ENCODE measurements at regions not wholly inside any gene's neighbourhood (a gene's known extent, or its start where the extent isn't known, plus 50 kb on each side); places are given as distances from the start of the nearest gene placed in this dataset.

- Histone ChIP-seq H3K27ac (ENCODE audit: insufficient read depth, low read length, poor library complexity, severe bottlenecking) (no peak overlapping the region), H3K4me3 (ENCODE audit: insufficient read depth, low read depth, low read length, poor library complexity, severe bottlenecking) (no peak overlapping the region), H3K4me1 (ENCODE audit: control insufficient read depth, insufficient read depth, low read length, poor library complexity, severe bottlenecking) (no peaks in the 10 kb centered on the region), H3K36me3 (ENCODE audit: control insufficient read depth, insufficient read depth, low read length) (no peaks in the 10 kb centered on the region), H3K9me3 (ENCODE audit: control insufficient read depth, low read length) (no peaks in the 10 kb centered on the region), H3K27me3 (replicated peaks; ENCODE audit: control insufficient read depth, insufficient read depth, low read length, poor library complexity, severe bottlenecking) (no peaks in the 10 kb centered on the region)
- no peak for DNase-seq
Observed at GRCh38 chr22:47571616-47572015, 809.2 kb downstream of the TBC1D22A start.

- Histone ChIP-seq H3K27me3 (replicated peaks; ENCODE audit: control insufficient read depth, insufficient read depth, low read length, poor library complexity, severe bottlenecking) (no peaks in the 10 kb centered on the region), H3K4me1 (ENCODE audit: control insufficient read depth, insufficient read depth, low read length, poor library complexity, severe bottlenecking) (no peaks in the 10 kb centered on the region), H3K9me3 (ENCODE audit: control insufficient read depth, low read length) (no peaks in the 10 kb centered on the region), H3K36me3 (ENCODE audit: control insufficient read depth, insufficient read depth, low read length) (no peaks in the 10 kb centered on the region), H3K4me3 (ENCODE audit: insufficient read depth, low read depth, low read length, poor library complexity, severe bottlenecking) (no peak overlapping the region), H3K27ac (ENCODE audit: insufficient read depth, low read length, poor library complexity, severe bottlenecking) (no peak overlapping the region)
- DNase-seq: no peak
Observed at GRCh38 chr22:47570851-47571250, 808.4 kb downstream of the TBC1D22A start.

GRCh38 chr22:47570300-47570685, 807.8 kb downstream of the TBC1D22A start:
- Histone ChIP-seq H3K4me1 (ENCODE audit: control insufficient read depth, insufficient read depth, low read length, poor library complexity, severe bottlenecking) (no peaks in the 10 kb centered on the region), H3K36me3 (ENCODE audit: control insufficient read depth, insufficient read depth, low read length) (no peaks in the 10 kb centered on the region), H3K27ac (ENCODE audit: insufficient read depth, low read length, poor library complexity, severe bottlenecking) (no peak overlapping the region), H3K9me3 (ENCODE audit: control insufficient read depth, low read length) (no peaks in the 10 kb centered on the region), H3K27me3 (replicated peaks; ENCODE audit: control insufficient read depth, insufficient read depth, low read length, poor library complexity, severe bottlenecking) (no peaks in the 10 kb centered on the region), H3K4me3 (ENCODE audit: insufficient read depth, low read depth, low read length, poor library complexity, severe bottlenecking) (no peak overlapping the region)
- DNase-seq: no peak

- no peak overlapping the region for H3K4me3 ChIP-seq (ENCODE audit: insufficient read depth, low read depth, low read length, poor library complexity, severe bottlenecking)
- H3K27ac ChIP-seq (ENCODE audit: insufficient read depth, low read length, poor library complexity, severe bottlenecking): no peak overlapping the region
- H3K27me3 ChIP-seq (replicated peaks; ENCODE audit: control insufficient read depth, insufficient read depth, low read length, poor library complexity, severe bottlenecking): no peaks in the 10 kb centered on the region
- no peaks in the 10 kb centered on the region for H3K4me1 ChIP-seq (ENCODE audit: control insufficient read depth, insufficient read depth, low read length, poor library complexity, severe bottlenecking)
- H3K9me3 ChIP-seq (ENCODE audit: control insufficient read depth, low read length): no peaks in the 10 kb centered on the region
- no peaks in the 10 kb centered on the region for H3K36me3 ChIP-seq (ENCODE audit: control insufficient read depth, insufficient read depth, low read length)
- no peak for DNase-seq
Observed at GRCh38 chr22:47569389-47570299, 807.2 kb downstream of the TBC1D22A start.

- no peaks in the 10 kb centered on the region for H3K9me3 ChIP-seq (ENCODE audit: control insufficient read depth, low read length)
- no peak overlapping the region for H3K4me3 ChIP-seq (ENCODE audit: insufficient read depth, low read depth, low read length, poor library complexity, severe bottlenecking)
- no peaks in the 10 kb centered on the region for H3K27me3 ChIP-seq (replicated peaks; ENCODE audit: control insufficient read depth, insufficient read depth, low read length, poor library complexity, severe bottlenecking)
- no peaks in the 10 kb centered on the region for H3K4me1 ChIP-seq (ENCODE audit: control insufficient read depth, insufficient read depth, low read length, poor library complexity, severe bottlenecking)
- H3K27ac ChIP-seq (ENCODE audit: insufficient read depth, low read length, poor library complexity, severe bottlenecking): no peak overlapping the region
- DNase-seq: no peak
- H3K36me3 ChIP-seq (ENCODE audit: control insufficient read depth, insufficient read depth, low read length): no peaks in the 10 kb centered on the region
Observed at GRCh38 chr22:47568700-47569099, 806.2 kb downstream of the TBC1D22A start.

- Histone ChIP-seq H3K4me3 (ENCODE audit: insufficient read depth, low read depth, low read length, poor library complexity, severe bottlenecking) (no peak overlapping the region), H3K27ac (ENCODE audit: insufficient read depth, low read length, poor library complexity, severe bottlenecking) (no peak overlapping the region), H3K27me3 (replicated peaks; ENCODE audit: control insufficient read depth, insufficient read depth, low read length, poor library complexity, severe bottlenecking) (no peaks in the 10 kb centered on the region), H3K4me1 (ENCODE audit: control insufficient read depth, insufficient read depth, low read length, poor library complexity, severe bottlenecking) (no peaks in the 10 kb centered on the region), H3K36me3 (ENCODE audit: control insufficient read depth, insufficient read depth, low read length) (no peaks in the 10 kb centered on the region), H3K9me3 (ENCODE audit: control insufficient read depth, low read length) (no peaks in the 10 kb centered on the region)
- DNase-seq: no peak
Observed at GRCh38 chr22:47567126-47568090, 805.0 kb downstream of the TBC1D22A start.

GRCh38 chr22:47566491-47566890, 804.0 kb downstream of the TBC1D22A start:
- Histone ChIP-seq H3K4me1 (ENCODE audit: control insufficient read depth, insufficient read depth, low read length, poor library complexity, severe bottlenecking) (no peaks in the 10 kb centered on the region), H3K4me3 (ENCODE audit: insufficient read depth, low read depth, low read length, poor library complexity, severe bottlenecking) (no peak overlapping the region), H3K27me3 (replicated peaks; ENCODE audit: control insufficient read depth, insufficient read depth, low read length, poor library complexity, severe bottlenecking) (no peaks in the 10 kb centered on the region), H3K36me3 (ENCODE audit: control insufficient read depth, insufficient read depth, low read length) (no peaks in the 10 kb centered on the region), H3K27ac (ENCODE audit: insufficient read depth, low read length, poor library complexity, severe bottlenecking) (no peak overlapping the region), H3K9me3 (ENCODE audit: control insufficient read depth, low read length) (no peaks in the 10 kb centered on the region)
- DNase-seq: no peak

- Histone ChIP-seq H3K36me3 (ENCODE audit: control insufficient read depth, insufficient read depth, low read length) (no peaks in the 10 kb centered on the region), H3K4me3 (ENCODE audit: insufficient read depth, low read depth, low read length, poor library complexity, severe bottlenecking) (no peak overlapping the region), H3K4me1 (ENCODE audit: control insufficient read depth, insufficient read depth, low read length, poor library complexity, severe bottlenecking) (no peaks in the 10 kb centered on the region), H3K27ac (ENCODE audit: insufficient read depth, low read length, poor library complexity, severe bottlenecking) (no peak overlapping the region), H3K9me3 (ENCODE audit: control insufficient read depth, low read length) (no peaks in the 10 kb centered on the region), H3K27me3 (replicated peaks; ENCODE audit: control insufficient read depth, insufficient read depth, low read length, poor library complexity, severe bottlenecking) (no peaks in the 10 kb centered on the region)
- DNase-seq: no peak
Observed at GRCh38 chr22:47565607-47566006, 803.2 kb downstream of the TBC1D22A start.

- Histone ChIP-seq H3K27me3 (replicated peaks; ENCODE audit: control insufficient read depth, insufficient read depth, low read length, poor library complexity, severe bottlenecking) (no peaks in the 10 kb centered on the region), H3K4me1 (ENCODE audit: control insufficient read depth, insufficient read depth, low read length, poor library complexity, severe bottlenecking) (no peaks in the 10 kb centered on the region), H3K27ac (ENCODE audit: insufficient read depth, low read length, poor library complexity, severe bottlenecking) (no peak overlapping the region), H3K36me3 (ENCODE audit: control insufficient read depth, insufficient read depth, low read length) (no peaks in the 10 kb centered on the region), H3K4me3 (ENCODE audit: insufficient read depth, low read depth, low read length, poor library complexity, severe bottlenecking) (no peak overlapping the region), H3K9me3 (ENCODE audit: control insufficient read depth, low read length) (no peaks in the 10 kb centered on the region)
- no peak for DNase-seq
Observed at GRCh38 chr22:47564651-47565434, 802.4 kb downstream of the TBC1D22A start.
